Esophagus muscularis mucosa (tissue), 4 donors: ENCODE measurements at regions not wholly inside any gene's neighbourhood (a gene's known extent, or its start where the extent isn't known, plus 50 kb on each side); places are given as distances from the start of the nearest gene placed in this dataset.

ENCODE experiments used
- CTCF ChIP-seq, 3 experiments: fragments of 200-600 bp in 2 of 3; fragments of 450-650 bp in 1 of 3; sonication (generic) in 2 of 3; IDR thresholded peaks; one replicate each; pipeline ENCODE4 v1.5.1; 2017 to 2019; ENCODE audit warnings: antibody characterized with exemption in 3 of 3, mild to moderate bottlenecking in 2 of 3, moderate library complexity in 1 of 3
- EP300 ChIP-seq: sonication (generic); formaldehyde crosslinking; IDR thresholded peaks from one replicate; pipeline ENCODE4 v1.6.1; 2017; ENCODE audit warnings: antibody characterized with exemption
- POLR2A ChIP-seq: fragments of 450-650 bp; IDR thresholded peaks from one replicate; pipeline ENCODE4 v1.6.1; 2017; ENCODE audit warnings: antibody characterized with exemption, moderate library complexity, mild to moderate bottlenecking, low read depth
- POLR2AphosphoS5 ChIP-seq, 2 donors: sonication (generic); formaldehyde crosslinking; IDR thresholded peaks; one replicate each; pipeline ENCODE4 v1.6.1; 2017; ENCODE audit warnings: antibody characterized with exemption in 2 of 2

- no peak for TF ChIP-seq CTCF (IDR thresholded peaks at IDR 0.05)
- TF ChIP-seq EP300: no peak
- TF ChIP-seq POLR2AphosphoS5 (IDR thresholded peaks at IDR 0.05): no peak
- no peak for TF ChIP-seq POLR2A
Observed at GRCh38 chr1:37169241-37169640, 134.9 kb upstream of the GRIK3 start.
